CD4-positive, CD25-positive, alpha-beta regulatory T cell (primary cell): ENCODE measurements at regions not wholly inside any gene's neighbourhood (a gene's known extent, or its start where the extent isn't known, plus 50 kb on each side); places are given as distances from the start of the nearest gene placed in this dataset.
"Not testable (repeated sequence)": the region's sequence is repeated elsewhere in the genome, so short reads cannot be mapped to it uniquely, and the experiment has no call there.

Experiments used
- ATAC-seq, 2 donors: fragments of 150-1000 bp; cut with Tn5 transposase; one replicate each; pipeline ENCODE4 v1.10.0; 2021; ENCODE audit warnings: low read depth in 2 of 2, moderate number of reproducible peaks in 2 of 2, moderate library complexity in 1 of 2
- DNase-seq, 3 donors: peaks; one replicate each; pipeline versions ENCODE4 v3.0.0 to v3.0.0-alpha.2; 2012 to 2022; ENCODE audit warnings: mixed read lengths in 1 of 3
- H3K27ac ChIP-seq: one replicate; pipeline ENCODE4 v1.7.0; 2013; ENCODE audit warnings: mild to moderate bottlenecking, low read length; ENCODE audit not compliant: insufficient read depth, poor library complexity, severe bottlenecking
- H3K27me3 ChIP-seq: one replicate; pipeline ENCODE4 v1.7.0; 2013; ENCODE audit warnings: low read length; ENCODE audit not compliant: control insufficient read depth, insufficient read depth
- H3K36me3 ChIP-seq: one replicate; pipeline ENCODE4 v1.7.0; 2013; ENCODE audit warnings: mild to moderate bottlenecking, low read length, moderate library complexity; ENCODE audit not compliant: control insufficient read depth, insufficient read depth
- H3K4me1 ChIP-seq: 2 replicates; pipeline ENCODE4 v1.7.0; 2013; ENCODE audit warnings: mild to moderate bottlenecking, low read length; ENCODE audit not compliant: insufficient read depth, control insufficient read depth, poor library complexity, severe bottlenecking
- H3K4me3 ChIP-seq: one replicate; pipeline ENCODE4 v1.7.0; 2013; ENCODE audit warnings: low read depth, mild to moderate bottlenecking, low read length, moderate library complexity
- H3K9me3 ChIP-seq, 2 experiments: 1 replicate in 1 of 2; 2 replicates in 1 of 2; pipeline ENCODE4 v1.7.0; 2013; ENCODE audit warnings: low read length in 2 of 2, mild to moderate bottlenecking in 1 of 2, moderate library complexity in 1 of 2; ENCODE audit not compliant: control insufficient read depth in 2 of 2
- H3K27ac Mint-ChIP-seq, 3 donors: one replicate each; pipeline ENCODE4 v1.8.0; 2020 to 2022; ENCODE audit warnings: mild to moderate bottlenecking in 3 of 3, mixed read lengths in 3 of 3, moderate library complexity in 2 of 3
- H3K27me3 Mint-ChIP-seq: one replicate; pipeline ENCODE4 v1.8.0; 2022; ENCODE audit warnings: mild to moderate bottlenecking, mixed read lengths
- H3K36me3 Mint-ChIP-seq: one replicate; pipeline ENCODE4 v1.8.0; 2020; ENCODE audit warnings: mixed read lengths
- H3K4me1 Mint-ChIP-seq, 4 donors: one replicate each; pipeline ENCODE4 v1.8.0; 2020 to 2022; ENCODE audit warnings: mixed read lengths in 4 of 4, mild to moderate bottlenecking in 1 of 4
- H3K4me3 Mint-ChIP-seq, 4 donors: one replicate each; pipeline ENCODE4 v1.8.0; 2020 to 2022; ENCODE audit warnings: mild to moderate bottlenecking in 4 of 4, mixed read lengths in 4 of 4, moderate library complexity in 3 of 4
- H3K9me3 Mint-ChIP-seq, 7 donors: one replicate each; pipeline ENCODE4 v1.8.0; 2020 to 2022; ENCODE audit warnings: mixed read lengths in 7 of 7, mild to moderate bottlenecking in 3 of 7, moderate library complexity in 2 of 7

DNA sequence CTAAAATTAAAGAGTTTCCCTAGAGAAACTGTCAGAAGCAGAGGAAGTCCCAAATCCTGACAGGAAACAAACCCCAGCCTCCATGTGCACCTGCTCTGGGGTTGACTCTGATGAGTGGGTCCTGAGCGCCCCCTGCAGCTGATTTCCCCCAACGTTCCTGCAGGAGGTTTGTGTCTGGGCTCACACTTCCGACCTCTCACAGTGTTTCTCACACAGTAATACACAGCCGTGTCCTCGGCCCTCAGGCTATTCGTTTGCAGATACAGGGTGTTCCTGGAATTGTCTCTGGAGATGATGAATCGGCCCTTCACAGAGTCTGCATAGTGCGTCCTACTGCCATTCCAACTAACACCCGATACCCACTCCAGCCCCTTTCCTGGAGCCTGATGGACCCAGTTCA lies 862.8 kb downstream of the TMEM121 start:
- not testable (repeated sequence) for ATAC-seq, H3K4me3 ChIP-seq, H3K36me3 ChIP-seq, H3K4me3 Mint-ChIP-seq, H3K27ac ChIP-seq, H3K4me1 ChIP-seq, H3K9me3 Mint-ChIP-seq, DNase-seq, H3K27me3 ChIP-seq, H3K27ac Mint-ChIP-seq, H3K9me3 ChIP-seq, H3K36me3 Mint-ChIP-seq
- H3K27me3 Mint-ChIP-seq, result peaks cover 17% of the 10 kb centered on the region
- H3K4me1 Mint-ChIP-seq, result peaks cover 0 to 25% (median 5%) of the 10 kb centered on the region in 4 donors

DNA sequence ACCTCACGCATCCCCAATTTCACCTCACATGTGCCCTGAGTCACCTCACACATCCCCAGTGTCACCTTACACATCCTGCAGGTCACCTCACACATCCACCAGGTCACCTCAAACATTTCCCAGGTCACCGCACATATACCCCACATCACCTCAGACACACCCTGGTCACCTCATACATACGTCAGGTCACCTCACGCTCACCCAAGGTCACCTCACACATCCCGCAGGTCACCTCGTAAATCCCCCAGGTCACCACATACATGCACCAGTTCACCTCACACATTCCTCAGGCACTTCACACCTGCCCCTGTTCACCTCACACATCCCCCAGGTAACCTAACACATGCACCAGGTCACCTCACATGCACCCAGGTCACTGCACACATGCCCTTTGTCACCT lies 864.0 kb downstream of the TMEM121 start:
- peak overlapping the region in 2 of 3 donors; percentile 60 to 70 for H3K27ac Mint-ChIP-seq

DNA sequence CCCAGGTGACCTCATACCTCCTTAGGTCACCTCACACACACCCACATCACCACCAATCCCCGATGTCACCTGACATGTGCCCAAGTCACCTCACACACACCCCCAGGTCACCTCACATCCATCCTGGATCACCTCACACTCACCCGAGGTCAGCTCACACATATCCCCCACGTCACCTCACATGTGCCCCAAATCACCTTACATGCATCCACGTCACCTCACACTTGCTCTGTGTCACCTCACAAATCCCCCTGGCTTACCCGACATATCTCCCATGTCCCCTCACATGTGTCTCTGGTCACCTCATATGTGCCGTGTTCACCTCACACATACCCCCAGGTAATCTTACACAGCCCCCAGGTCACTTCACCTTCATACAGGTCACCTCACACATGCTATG lies 864.6 kb downstream of the TMEM121 start:
- no peaks in the 10 kb centered on the region for H3K9me3 ChIP-seq
- H3K27ac ChIP-seq, result no peak overlapping the region
- H3K4me1 Mint-ChIP-seq, result peaks cover 0 to 36% (median 10%) of the 10 kb centered on the region in 4 donors
- H3K27me3 ChIP-seq, result peaks cover 2% of the 10 kb centered on the region
- H3K27ac Mint-ChIP-seq, result peak overlapping the region in 1 of 3 donors; percentile 70
- H3K4me3 ChIP-seq, result no peak overlapping the region
- peaks cover 0 to 4% (median 0%) of the 10 kb centered on the region in 7 donors for H3K9me3 Mint-ChIP-seq
- ATAC-seq, result no peak
- no peak for DNase-seq
- no peaks in the 10 kb centered on the region for H3K4me1 ChIP-seq
- H3K36me3 Mint-ChIP-seq, result peaks cover 2% of the 10 kb centered on the region
- no peak overlapping the region for H3K4me3 Mint-ChIP-seq
- no peaks in the 10 kb centered on the region for H3K36me3 ChIP-seq
- H3K27me3 Mint-ChIP-seq, result peaks cover 20% of the 10 kb centered on the region

More for the DNA sequence above, 864.0 kb downstream of the TMEM121 start:
- ATAC-seq (no peak), DNase-seq (no peak)
- no peak overlapping the region for H3K27ac ChIP-seq
- Mint-ChIP-seq H3K36me3 (peaks cover 2% of the 10 kb centered on the region), H3K9me3 (peaks cover 0 to 4% (median 0%) of the 10 kb centered on the region in 7 donors), H3K4me3 (peak overlapping the region in 1 of 4 donors; percentile 3), H3K4me1 (peaks cover 0 to 32% (median 8%) of the 10 kb centered on the region in 4 donors), H3K27me3 (peaks cover 20% of the 10 kb centered on the region)
- no peaks in the 10 kb centered on the region for H3K9me3 ChIP-seq
- no peak overlapping the region for H3K4me3 ChIP-seq
- H3K36me3 ChIP-seq, result no peaks in the 10 kb centered on the region
- H3K27me3 ChIP-seq, result peaks cover 2% of the 10 kb centered on the region
- no peaks in the 10 kb centered on the region for H3K4me1 ChIP-seq

DNA sequence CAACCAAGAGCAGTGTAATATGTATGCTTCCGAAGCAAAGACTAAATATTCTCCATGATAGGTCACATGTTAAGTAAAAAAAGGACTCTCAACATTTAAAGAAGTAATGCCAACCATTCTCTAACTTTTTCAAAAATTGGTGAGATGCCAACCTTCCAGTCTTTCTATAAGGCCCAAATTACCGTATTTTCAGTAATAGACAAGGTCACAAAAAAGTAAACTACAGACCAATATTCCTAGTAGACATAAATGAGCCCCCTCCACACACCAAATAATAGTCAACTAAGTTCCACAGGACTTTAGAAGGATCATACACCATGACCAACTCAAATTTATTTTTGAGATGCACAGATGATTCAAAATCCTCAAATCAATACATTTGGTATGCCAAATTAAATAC lies 867.4 kb downstream of the TMEM121 start:
- no peak overlapping the region for H3K27ac ChIP-seq
- H3K27me3 ChIP-seq, result peaks cover 2% of the 10 kb centered on the region
- H3K36me3 ChIP-seq, result no peaks in the 10 kb centered on the region
- H3K36me3 Mint-ChIP-seq, result peaks cover 2% of the 10 kb centered on the region
- no peaks in the 10 kb centered on the region for H3K4me1 ChIP-seq
- DNase-seq (no peak), ATAC-seq (no peak)
- H3K9me3 Mint-ChIP-seq, result peaks cover 0 to 3% (median 0%) of the 10 kb centered on the region in 7 donors
- H3K4me1 Mint-ChIP-seq, result peaks cover 0 to 52% (median 19%) of the 10 kb centered on the region in 4 donors
- peaks cover 15% of the 10 kb centered on the region for H3K27me3 Mint-ChIP-seq
- peak overlapping the region in 1 of 4 donors; percentile 34 for H3K4me3 Mint-ChIP-seq
- no peak overlapping the region for H3K4me3 ChIP-seq
- H3K9me3 ChIP-seq, result no peaks in the 10 kb centered on the region
- H3K27ac Mint-ChIP-seq, result no peak overlapping the region

DNA sequence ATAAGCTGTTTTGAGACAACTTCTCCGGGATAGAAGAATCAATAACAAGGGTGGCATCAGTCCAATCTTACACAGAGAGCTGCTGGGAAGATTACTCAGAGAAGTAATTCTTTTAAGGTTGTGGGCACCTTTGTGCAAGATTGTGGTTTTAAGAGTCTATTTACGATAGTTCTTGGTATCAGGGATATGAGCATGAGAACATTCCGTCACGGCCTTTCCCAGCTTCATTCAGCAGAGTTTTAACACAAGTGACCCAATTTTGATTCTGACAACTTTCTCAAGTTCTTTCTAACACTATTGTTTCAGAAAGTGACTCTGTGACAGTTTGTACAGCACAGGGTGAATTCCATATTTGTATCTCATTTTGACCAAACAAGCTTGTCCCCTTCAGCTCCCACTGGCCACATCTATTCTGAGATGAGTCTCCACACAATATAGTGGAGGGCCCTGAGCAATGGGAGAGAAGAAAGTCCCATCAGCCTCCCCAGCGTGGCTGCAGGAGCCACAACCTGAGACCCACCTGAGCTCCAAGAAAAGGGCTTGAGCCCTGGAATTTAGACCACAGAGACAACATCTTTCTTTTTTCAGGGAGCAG lies 869.2 kb downstream of the TMEM121 start:
- peak overlapping the region in 2 of 3 donors; percentile 37 to 69 for H3K27ac Mint-ChIP-seq
- no peaks in the 10 kb centered on the region for H3K36me3 ChIP-seq
- DNase-seq (peak in 1 of 3 donors; percentile 22), ATAC-seq (peak in 1 of 2 donors; percentile 55)
- peaks cover 10% of the 10 kb centered on the region for H3K27me3 Mint-ChIP-seq
- peaks cover 2% of the 10 kb centered on the region for H3K27me3 ChIP-seq
- H3K9me3 Mint-ChIP-seq, result peaks cover 0 to 1% (median 0%) of the 10 kb centered on the region in 7 donors
- no peaks in the 10 kb centered on the region for H3K9me3 ChIP-seq
- H3K4me1 Mint-ChIP-seq, result peaks cover 0 to 52% (median 19%) of the 10 kb centered on the region in 4 donors
- H3K36me3 Mint-ChIP-seq, result peaks cover 2% of the 10 kb centered on the region
- peak overlapping the region; percentile 38 for H3K27ac ChIP-seq
- no peaks in the 10 kb centered on the region for H3K4me1 ChIP-seq
- H3K4me3 ChIP-seq, result no peak overlapping the region
- peak overlapping the region in 3 of 4 donors; percentile 15 to 62 (median 21) for H3K4me3 Mint-ChIP-seq

DNA sequence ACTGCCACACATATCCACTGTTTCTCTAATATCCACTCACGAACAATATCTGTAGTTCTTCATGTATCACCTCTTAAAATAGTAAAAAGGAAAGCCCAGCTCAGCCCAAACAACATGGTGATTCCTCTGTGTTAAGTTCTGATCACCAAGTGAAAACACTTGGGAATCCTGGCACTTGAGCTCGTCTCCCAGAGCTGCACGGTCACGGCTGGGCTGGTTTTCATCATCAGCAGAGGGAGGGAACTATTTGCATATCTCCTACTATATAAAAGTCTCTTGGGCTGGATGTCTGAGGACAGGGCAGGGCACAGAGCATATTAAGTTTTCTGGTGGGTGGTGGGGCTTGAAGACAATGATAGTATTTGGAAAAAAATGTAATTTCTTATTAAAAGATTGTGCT lies 870.6 kb downstream of the TMEM121 start:
- H3K36me3 ChIP-seq, result no peaks in the 10 kb centered on the region
- Mint-ChIP-seq H3K36me3 (no peaks in the 10 kb centered on the region), H3K27ac (peak overlapping the region in 1 of 3 donors; percentile 59), H3K9me3 (no peaks in the 10 kb centered on the region), H3K4me1 (peaks cover 0 to 43% (median 16%) of the 10 kb centered on the region in 4 donors), H3K4me3 (peak overlapping the region in 3 of 4 donors; percentile 61 to 73 (median 68)), H3K27me3 (peaks cover 10% of the 10 kb centered on the region)
- H3K4me3 ChIP-seq, result peak overlapping the region; percentile 19
- H3K4me1 ChIP-seq, result no peaks in the 10 kb centered on the region
- no peaks in the 10 kb centered on the region for H3K9me3 ChIP-seq
- no peak overlapping the region for H3K27ac ChIP-seq
- H3K27me3 ChIP-seq, result peaks cover 2% of the 10 kb centered on the region
- ATAC-seq (no peak), DNase-seq (no peak)

DNA sequence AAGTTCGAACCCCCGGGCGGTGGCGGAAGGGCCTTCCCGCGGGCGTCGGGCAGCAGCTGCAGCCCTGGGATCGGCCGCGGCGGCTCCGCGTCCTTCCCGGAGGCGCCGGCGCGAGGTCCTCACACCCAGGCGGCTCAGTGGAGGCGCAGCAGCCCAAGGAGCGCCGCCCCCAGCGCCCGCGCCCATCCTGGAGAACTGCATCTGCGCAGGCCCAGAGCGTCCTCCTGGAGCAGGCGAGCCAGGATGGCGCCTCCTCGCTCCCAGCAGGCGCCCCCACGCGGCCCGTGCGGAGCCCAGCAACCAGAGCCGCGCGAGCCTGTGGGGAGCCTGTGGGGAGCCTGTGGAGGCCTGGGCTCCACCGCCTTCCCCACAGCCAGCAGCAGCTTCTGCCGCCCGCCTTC lies 872.5 kb downstream of the TMEM121 start:
- not testable (repeated sequence) for H3K27ac Mint-ChIP-seq, H3K27me3 ChIP-seq, H3K36me3 Mint-ChIP-seq, H3K4me1 ChIP-seq, H3K4me3 ChIP-seq, H3K36me3 ChIP-seq, ATAC-seq, H3K27ac ChIP-seq, H3K9me3 Mint-ChIP-seq, H3K27me3 Mint-ChIP-seq, H3K9me3 ChIP-seq
- Mint-ChIP-seq H3K4me1 (peaks cover 0 to 36% (median 15%) of the 10 kb centered on the region in 4 donors), H3K4me3 (peak overlapping the region in 2 of 4 donors; percentile 56 to 85)
- DNase-seq, result peak in 2 of 3 donors; percentile 21 to 38

DNA sequence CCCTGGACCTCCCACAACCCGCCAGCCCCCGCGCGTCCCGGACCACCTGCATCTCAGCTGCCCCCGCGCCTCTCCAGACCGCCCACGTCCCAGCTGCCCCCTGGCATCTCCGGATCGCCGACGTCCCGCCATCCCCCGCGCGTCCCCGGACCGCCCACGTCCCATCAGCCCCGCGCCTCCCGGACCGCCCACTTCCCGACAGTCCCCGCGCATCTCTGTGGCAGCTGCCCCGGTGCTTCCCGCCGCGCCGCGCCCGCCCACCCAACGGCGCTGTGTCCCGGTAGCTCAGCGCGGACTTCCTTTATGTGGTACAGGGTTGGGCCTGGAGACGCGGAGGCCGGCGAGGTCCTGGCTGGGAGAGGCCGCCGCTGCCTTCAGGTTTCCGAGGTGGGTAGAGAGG lies 874.9 kb downstream of the TMEM121 start:
- not testable (repeated sequence) for DNase-seq, H3K27ac ChIP-seq, H3K9me3 ChIP-seq, H3K4me1 ChIP-seq, H3K36me3 Mint-ChIP-seq, H3K4me3 ChIP-seq, H3K4me3 Mint-ChIP-seq, H3K27me3 ChIP-seq, H3K9me3 Mint-ChIP-seq, H3K27ac Mint-ChIP-seq, ATAC-seq, H3K36me3 ChIP-seq, H3K27me3 Mint-ChIP-seq
- peaks cover 0 to 20% (median 8%) of the 10 kb centered on the region in 4 donors for H3K4me1 Mint-ChIP-seq
